Suprapubic skin (tissue), 3 donors: ENCODE measurements at regions not wholly inside any gene's neighbourhood (a gene's known extent, or its start where the extent isn't known, plus 50 kb on each side); places are given as distances from the start of the nearest gene placed in this dataset.
"Not testable (repeated sequence)": the region's sequence is repeated elsewhere in the genome, so short reads cannot be mapped to it uniquely, and the experiment has no call there.

Source experiments
- EP300 ChIP-seq: sonication (generic); formaldehyde crosslinking; IDR thresholded peaks from one replicate; pipeline ENCODE4 v1.6.1; 2017; ENCODE audit warnings: antibody characterized with exemption
- TF ChIP-seq, protein P1 (sequence below), 2 donors: fragments of 200-600 bp in 1 of 2; fragments of 450-650 bp in 1 of 2; sonication (generic) in 1 of 2; IDR thresholded peaks; one replicate each; pipeline ENCODE4 v1.5.1; 2016 to 2019; ENCODE audit warnings: antibody characterized with exemption in 2 of 2, mild to moderate bottlenecking in 1 of 2, moderate library complexity in 1 of 2

- TF ChIP-seq, protein P1, sequence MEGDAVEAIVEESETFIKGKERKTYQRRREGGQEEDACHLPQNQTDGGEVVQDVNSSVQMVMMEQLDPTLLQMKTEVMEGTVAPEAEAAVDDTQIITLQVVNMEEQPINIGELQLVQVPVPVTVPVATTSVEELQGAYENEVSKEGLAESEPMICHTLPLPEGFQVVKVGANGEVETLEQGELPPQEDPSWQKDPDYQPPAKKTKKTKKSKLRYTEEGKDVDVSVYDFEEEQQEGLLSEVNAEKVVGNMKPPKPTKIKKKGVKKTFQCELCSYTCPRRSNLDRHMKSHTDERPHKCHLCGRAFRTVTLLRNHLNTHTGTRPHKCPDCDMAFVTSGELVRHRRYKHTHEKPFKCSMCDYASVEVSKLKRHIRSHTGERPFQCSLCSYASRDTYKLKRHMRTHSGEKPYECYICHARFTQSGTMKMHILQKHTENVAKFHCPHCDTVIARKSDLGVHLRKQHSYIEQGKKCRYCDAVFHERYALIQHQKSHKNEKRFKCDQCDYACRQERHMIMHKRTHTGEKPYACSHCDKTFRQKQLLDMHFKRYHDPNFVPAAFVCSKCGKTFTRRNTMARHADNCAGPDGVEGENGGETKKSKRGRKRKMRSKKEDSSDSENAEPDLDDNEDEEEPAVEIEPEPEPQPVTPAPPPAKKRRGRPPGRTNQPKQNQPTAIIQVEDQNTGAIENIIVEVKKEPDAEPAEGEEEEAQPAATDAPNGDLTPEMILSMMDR (IDR thresholded peaks at IDR 0.05) = not testable (repeated sequence)
- not testable (repeated sequence) for TF ChIP-seq EP300
Observed at GRCh38 chr2:87483093-87483680, 264.7 kb upstream of the PLGLB2 start.
